OCI-LY1 (cell line): ENCODE measurements at regions not wholly inside any gene's neighbourhood (a gene's known extent, or its start where the extent isn't known, plus 50 kb on each side); places are given as distances from the start of the nearest gene placed in this dataset.

Experiments
- H2AFZ ChIP-seq: fragments of 200-600 bp; sonication (generic), shearing (Covaris generic); 2 replicates; pipeline ENCODE4 v1.6.0; 2014; ENCODE audit warnings: antibody characterized with exemption, mild to moderate bottlenecking, low read length
- H3F3A ChIP-seq: fragments of 200-600 bp; sonication (generic), shearing (Covaris generic); 2 replicates; pipeline ENCODE4 v1.6.0; 2014; ENCODE audit warnings: mild to moderate bottlenecking, antibody characterized with exemption, low read length, moderate library complexity; ENCODE audit not compliant: insufficient read depth
- H3K27ac ChIP-seq: fragments of 200-600 bp; sonication (generic); 2 replicates; pipeline ENCODE4 v1.5.1; 2014; ENCODE audit warnings: low read length, mixed run types, mild to moderate bottlenecking, low read depth; ENCODE audit not compliant: poor library complexity, severe bottlenecking
- H3K27me3 ChIP-seq: fragments of 200-600 bp; sonication (generic); 2 replicates; pipeline ENCODE4 v1.6.0; 2014; ENCODE audit warnings: antibody characterized with exemption, mild to moderate bottlenecking, low read length, moderate library complexity; ENCODE audit not compliant: insufficient read depth
- H3K36me3 ChIP-seq: fragments of 200-600 bp; sonication (generic); 2 replicates; pipeline ENCODE4 v1.6.1; 2014; ENCODE audit warnings: mild to moderate bottlenecking, antibody characterized with exemption, low read length, moderate library complexity, mixed read lengths; ENCODE audit not compliant: insufficient read depth
- H3K4me1 ChIP-seq: fragments of 200-600 bp; sonication (generic); 2 replicates; pipeline ENCODE4 v1.5.1; 2014; ENCODE audit warnings: mild to moderate bottlenecking, low read length, moderate library complexity; ENCODE audit not compliant: insufficient read depth, severe bottlenecking
- H3K4me2 ChIP-seq: fragments of 200-600 bp; sonication (generic), shearing (Covaris generic); 2 replicates; pipeline ENCODE4 v1.6.1; 2014; ENCODE audit warnings: low read length
- H3K4me3 ChIP-seq: fragments of 200-600 bp; sonication (generic); 2 replicates; pipeline ENCODE4 v1.5.1; 2014; ENCODE audit warnings: low read length, low read depth, mild to moderate bottlenecking, mixed read lengths; ENCODE audit not compliant: poor library complexity, severe bottlenecking
- H3K79me2 ChIP-seq: fragments of 200-600 bp; shearing (Covaris generic); 2 replicates; pipeline ENCODE4 v1.6.1; 2016; ENCODE audit warnings: mixed run types, low read length, mixed read lengths; ENCODE audit not compliant: insufficient read depth
- H3K9ac ChIP-seq: fragments of 200-600 bp; sonication (generic), shearing (Covaris generic); 2 replicates; pipeline ENCODE4 v1.6.1; 2014; ENCODE audit warnings: mild to moderate bottlenecking, low read length, mixed read lengths
- H3K9me2 ChIP-seq: fragments of 200-600 bp; sonication (generic), shearing (Covaris generic); 2 replicates; pipeline ENCODE4 v1.6.1; 2014; ENCODE audit warnings: low read depth, mild to moderate bottlenecking, low read length, mixed read lengths
- H3K9me3 ChIP-seq: fragments of 200-600 bp; shearing (Covaris generic); 2 replicates; pipeline ENCODE4 v1.6.1; 2014; ENCODE audit warnings: low read length, mixed read lengths
- H4K20me1 ChIP-seq: fragments of 200-600 bp; sonication (generic), shearing (Covaris generic); 2 replicates; pipeline ENCODE4 v1.6.0; 2016; ENCODE audit warnings: mild to moderate bottlenecking, low read length; ENCODE audit not compliant: insufficient read depth
- CTCF ChIP-seq: fragments of 200-600 bp; sonication (generic), shearing (Covaris generic); IDR thresholded peaks from 2 replicates; pipeline ENCODE4 v1.5.1; 2017; ENCODE audit warnings: mild to moderate bottlenecking, antibody characterized with exemption, low read length, moderate library complexity, mixed read lengths
- EZH2 ChIP-seq: fragments of 200-600 bp; sonication (generic), shearing (Covaris generic); IDR thresholded peaks from 2 replicates; pipeline ENCODE4 v1.8.0; 2017; ENCODE audit warnings: borderline replicate concordance, mixed run types, mild to moderate bottlenecking, antibody characterized with exemption, low read length, moderate library complexity, mixed read lengths

GRCh38 chr4:152023674-152024073 is 262.9 kb upstream of the GATB start:
- Histone ChIP-seq H3K4me1 (no peaks in the 10 kb centered on the region), H3K36me3 (no peaks in the 10 kb centered on the region), H3K9me2 (no peaks in the 10 kb centered on the region), H3K4me2 (no peak overlapping the region), H3F3A (no peaks in the 10 kb centered on the region), H3K27me3 (peaks cover 6% of the 10 kb centered on the region; the same call in 1 of the 2 replicates), H3K79me2 (no peaks in the 10 kb centered on the region), H3K9ac (no peak overlapping the region), H3K4me3 (no peak overlapping the region), H4K20me1 (no peaks in the 10 kb centered on the region), H3K9me3 (no peaks in the 10 kb centered on the region), H2AFZ (no peak overlapping the region), H3K27ac (no peak overlapping the region)
- TF ChIP-seq EZH2 = no peak
- TF ChIP-seq CTCF = no peak

GRCh38 chr4:152022543-152022942 is 261.7 kb upstream of the GATB start:
- no peaks in the 10 kb centered on the region for H3K36me3 ChIP-seq
- H3K9ac ChIP-seq = no peak overlapping the region
- H3K4me3 ChIP-seq = no peak overlapping the region
- no peaks in the 10 kb centered on the region for H4K20me1 ChIP-seq
- no peaks in the 10 kb centered on the region for H3F3A ChIP-seq
- no peak for TF ChIP-seq CTCF
- no peak for TF ChIP-seq EZH2
- no peaks in the 10 kb centered on the region for H3K9me3 ChIP-seq
- H3K27ac ChIP-seq = no peak overlapping the region
- H3K4me1 ChIP-seq = no peaks in the 10 kb centered on the region
- no peaks in the 10 kb centered on the region for H3K9me2 ChIP-seq
- no peaks in the 10 kb centered on the region for H3K79me2 ChIP-seq
- peaks cover 6% of the 10 kb centered on the region; the same call in 1 of the 2 replicates for H3K27me3 ChIP-seq
- no peak overlapping the region for H3K4me2 ChIP-seq
- H2AFZ ChIP-seq = no peak overlapping the region

- H2AFZ ChIP-seq = no peak overlapping the region
- H3F3A ChIP-seq = no peaks in the 10 kb centered on the region
- H3K27ac ChIP-seq = no peak overlapping the region
- TF ChIP-seq CTCF = no peak
- no peaks in the 10 kb centered on the region for H3K36me3 ChIP-seq
- no peak overlapping the region for H3K4me2 ChIP-seq
- peaks cover 6% of the 10 kb centered on the region; the same call in 1 of the 2 replicates for H3K27me3 ChIP-seq
- H3K9me2 ChIP-seq = no peaks in the 10 kb centered on the region
- H4K20me1 ChIP-seq = no peaks in the 10 kb centered on the region
- no peaks in the 10 kb centered on the region for H3K9me3 ChIP-seq
- H3K4me3 ChIP-seq = no peak overlapping the region
- H3K9ac ChIP-seq = no peak overlapping the region
- no peaks in the 10 kb centered on the region for H3K4me1 ChIP-seq
- no peaks in the 10 kb centered on the region for H3K79me2 ChIP-seq
Observed at GRCh38 chr4:152021788-152022438, 261.1 kb upstream of the GATB start.
